ENCODE measurements at regions not wholly inside any gene's neighbourhood (a gene's known extent, or its start where the extent isn't known, plus 50 kb on each side); places are given as distances from the start of the nearest gene placed in this dataset.

- DNase-seq (ENCODE audit: low read depth), result no peak
Observed at GRCh38 chr16:51085271-51085670, 65.8 kb downstream of the SALL1 start.

DNA sequence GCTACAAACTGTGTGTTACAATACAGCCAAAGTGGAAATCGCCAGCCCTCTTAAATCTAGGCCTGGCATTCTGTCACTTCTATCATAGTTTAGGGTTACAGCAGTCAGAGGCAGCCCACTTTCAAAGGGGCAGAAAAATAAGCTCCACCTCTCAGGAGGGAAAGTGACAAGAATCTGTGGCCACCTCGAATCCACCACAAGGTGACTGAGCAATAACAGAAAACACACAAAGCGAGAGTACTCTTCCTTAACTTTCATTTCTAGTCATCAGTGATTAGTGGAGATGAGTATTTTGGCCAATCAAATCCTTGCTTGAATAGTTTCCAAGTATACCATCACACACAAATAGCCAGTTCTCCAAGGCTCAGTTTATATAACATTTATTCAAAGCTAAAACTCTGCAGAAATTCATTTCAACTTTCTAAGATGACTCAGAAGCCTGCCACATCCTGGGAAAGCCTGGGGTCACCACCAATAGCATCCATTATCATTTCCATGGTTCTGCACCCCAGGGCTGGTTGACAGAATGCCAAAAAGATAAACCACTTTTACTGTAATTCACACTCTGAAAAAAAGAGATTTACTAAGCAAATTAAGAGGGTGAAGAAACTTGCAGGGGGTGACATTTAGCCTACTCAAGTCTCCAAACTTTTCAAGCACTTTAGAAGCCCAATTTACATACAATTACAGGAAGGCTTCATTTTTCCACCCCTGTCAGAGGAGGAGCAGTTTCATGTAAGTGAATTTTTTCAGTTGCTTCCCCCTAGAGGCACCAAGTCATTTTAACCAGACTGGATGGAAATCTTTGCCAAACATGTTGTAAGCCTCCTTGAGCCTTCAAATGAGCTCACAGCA lies 66.8 kb downstream of the SALL1 start:
- DNase-seq (ENCODE audit: low read depth), result no peak

GRCh38 chr16:51072591-51072990 lies 78.5 kb downstream of the SALL1 start:
- no peak for DNase-seq (ENCODE audit: low read depth)

DNA sequence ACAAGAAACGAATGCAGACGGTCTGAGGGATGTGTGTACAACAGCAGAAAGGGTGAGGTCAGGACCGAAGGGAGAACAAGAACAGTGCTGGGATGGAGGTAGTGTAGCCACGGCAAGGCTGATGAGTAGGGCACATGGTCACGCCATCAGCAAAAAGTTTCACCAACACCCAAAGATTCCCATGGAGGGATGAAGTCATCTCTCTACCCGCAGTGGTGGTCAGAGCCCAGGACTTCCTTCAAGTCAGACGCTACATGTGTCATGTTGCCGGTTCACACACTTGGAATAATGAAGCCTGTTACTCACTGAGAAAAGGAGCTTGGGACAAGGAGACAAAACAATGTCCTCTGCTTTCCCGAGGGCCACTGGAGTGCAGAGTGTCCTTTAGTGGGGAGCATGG lies 79.7 kb downstream of the SALL1 start:
- DNase-seq (ENCODE audit: low read depth), result no peak

- no peak for DNase-seq (ENCODE audit: low read depth)
Observed at GRCh38 chr16:51067352-51067751, 83.7 kb downstream of the SALL1 start.

DNA sequence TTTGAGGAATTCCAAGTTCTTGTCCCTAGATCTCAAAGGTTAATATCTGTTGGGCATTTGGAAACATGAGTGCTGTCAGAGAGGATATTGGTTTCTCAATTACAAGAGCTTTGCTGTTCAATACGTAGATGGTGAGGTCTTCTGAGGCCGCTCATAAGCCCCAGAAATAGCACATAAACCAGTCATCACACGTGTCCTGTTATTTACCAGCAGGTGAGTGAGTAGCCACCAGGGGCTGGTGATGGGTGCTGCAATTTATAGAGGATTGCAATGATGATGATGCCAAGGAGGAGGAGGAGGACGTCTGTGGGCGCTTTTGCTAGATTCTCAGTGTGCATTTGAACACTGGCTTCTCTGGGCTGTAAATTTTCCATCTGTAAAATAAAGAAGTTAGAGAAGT lies 89.0 kb downstream of the SALL1 start:
- DNase-seq (ENCODE audit: low read depth), result no peak

DNA sequence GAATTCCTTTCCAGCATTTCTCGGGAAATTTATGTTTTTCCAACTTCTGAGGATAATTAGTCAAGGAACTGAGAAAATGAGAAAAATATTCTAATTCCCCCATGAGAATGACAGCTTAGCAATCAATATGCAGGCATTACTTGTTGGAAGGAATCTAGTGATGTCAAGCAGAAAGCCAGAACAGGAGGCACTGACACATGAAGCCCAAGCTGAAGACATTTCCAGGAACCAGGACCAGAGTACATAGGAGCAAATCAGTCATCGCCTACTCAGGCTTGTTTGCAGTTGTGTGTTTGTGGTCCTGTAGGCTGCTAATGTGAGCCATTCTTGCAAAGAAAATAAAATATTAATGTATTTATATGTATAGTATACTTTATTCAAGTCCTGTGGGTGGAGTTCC lies 89.7 kb downstream of the SALL1 start:
- DNase-seq (ENCODE audit: low read depth), result no peak

DNA sequence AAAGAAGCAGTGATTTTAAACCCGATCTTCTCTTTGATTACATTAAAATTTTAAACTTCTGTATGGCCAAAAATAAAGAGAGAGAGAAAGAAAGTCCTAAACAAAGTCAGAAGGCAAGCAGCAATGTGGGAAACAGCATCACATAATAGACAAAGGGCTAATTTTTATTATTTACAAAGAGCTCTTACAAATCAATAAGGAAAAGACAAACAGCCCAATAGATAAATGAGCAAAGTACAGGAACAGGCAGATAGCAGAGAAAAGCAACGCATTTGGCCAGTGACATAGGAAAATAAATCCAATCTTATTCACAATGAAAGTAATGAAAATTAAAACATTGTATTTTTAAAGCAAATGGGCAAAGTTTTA lies 93.1 kb downstream of the SALL1 start:
- DNase-seq (ENCODE audit: low read depth), result no peak

DNA sequence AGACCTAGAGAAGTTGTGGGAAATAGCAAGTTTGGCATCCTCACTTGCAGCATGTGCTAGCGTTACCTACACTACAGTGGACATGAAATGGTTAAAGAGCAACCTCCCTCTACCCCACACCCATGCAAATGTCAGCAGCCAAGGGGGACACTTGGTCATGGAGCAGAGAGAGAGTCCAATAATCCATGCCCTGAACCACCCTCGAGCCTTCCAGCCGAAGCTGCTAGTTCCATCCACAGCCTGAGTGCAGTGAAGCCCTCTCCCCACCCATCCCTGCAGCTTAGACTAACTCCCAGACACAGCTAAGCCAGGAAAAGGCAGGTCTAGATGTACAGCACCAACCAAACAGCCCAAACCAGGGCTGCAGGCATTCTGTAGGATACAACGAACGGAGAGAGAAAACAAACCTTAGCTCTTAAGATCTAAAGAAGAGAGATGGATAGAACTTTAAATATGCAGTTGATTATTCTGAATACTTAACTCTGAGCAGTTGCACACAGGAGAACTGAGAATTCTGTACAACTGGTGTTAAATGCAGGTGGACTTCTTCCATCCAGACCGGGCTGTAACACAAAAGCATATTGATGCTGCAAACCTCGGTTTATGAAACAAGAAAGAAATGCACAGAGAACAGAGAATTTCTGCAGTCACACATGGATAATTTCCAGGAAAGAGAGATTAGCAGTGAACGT lies 93.8 kb downstream of the SALL1 start:
- no peak for DNase-seq (ENCODE audit: low read depth)

DNA sequence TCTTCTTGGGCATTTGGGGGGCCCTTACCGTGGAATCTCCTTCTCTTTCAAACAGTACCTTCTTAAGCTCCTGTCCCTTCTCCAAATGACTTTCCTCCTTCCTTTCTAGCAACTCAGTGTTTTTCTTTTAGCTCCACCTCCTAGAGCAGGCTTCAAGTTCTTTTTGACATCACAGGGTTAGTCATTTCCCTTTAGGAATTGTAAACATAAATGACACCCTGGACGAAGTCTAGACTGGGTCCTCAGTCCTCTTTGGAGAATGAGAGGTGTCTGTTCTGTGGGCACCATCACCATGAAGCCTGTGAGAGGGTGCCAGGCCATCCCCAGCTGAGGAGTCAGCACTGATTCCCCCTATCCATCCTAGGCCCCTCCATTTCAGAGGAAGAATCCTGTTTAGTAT lies 94.7 kb downstream of the SALL1 start:
- no peak for DNase-seq (ENCODE audit: low read depth)

DNA sequence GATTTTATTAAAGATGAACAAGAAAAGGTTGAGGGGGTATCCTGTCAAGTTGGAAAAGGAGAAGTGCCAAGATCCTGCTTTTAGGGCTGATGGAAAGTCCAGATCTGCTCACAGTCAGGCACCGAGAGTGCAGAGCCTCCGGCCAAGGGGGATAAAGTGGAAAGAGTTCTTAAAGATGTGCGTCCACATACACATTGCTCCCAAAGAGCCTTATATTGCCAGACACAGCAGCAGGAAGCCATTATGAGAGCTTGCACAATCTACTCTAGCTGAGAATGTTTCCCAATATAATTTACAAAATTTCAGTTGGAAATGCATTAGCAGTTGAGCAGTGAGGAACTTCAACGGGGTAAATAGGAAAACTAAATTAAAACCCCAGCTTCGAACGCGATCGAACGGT lies 95.6 kb downstream of the SALL1 start:
- DNase-seq (ENCODE audit: low read depth), result no peak

GRCh38 chr16:51053775-51054174 lies 97.3 kb downstream of the SALL1 start:
- no peak for DNase-seq (ENCODE audit: low read depth)

DNA sequence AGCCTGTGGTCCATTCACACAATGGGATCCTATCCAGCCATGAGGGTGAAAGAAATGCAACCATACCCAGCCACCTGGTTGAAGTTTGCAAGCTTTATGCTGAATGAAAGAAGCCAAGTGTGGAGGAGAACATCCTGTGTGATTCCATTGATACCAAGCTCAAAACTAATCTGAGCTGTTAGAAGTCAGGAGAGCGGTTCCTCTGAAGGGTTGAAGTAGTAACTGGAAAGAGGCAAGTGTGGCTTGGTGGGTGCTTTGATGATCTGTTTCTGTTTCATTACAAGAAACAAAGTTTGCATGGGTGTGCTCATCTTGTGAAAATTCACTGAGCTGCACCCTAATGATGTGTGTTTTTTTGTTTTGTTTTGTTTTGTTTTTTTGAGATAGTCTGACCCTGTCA lies 99.4 kb downstream of the SALL1 start:
- DNase-seq (ENCODE audit: low read depth), result no peak

- no peak for DNase-seq (ENCODE audit: low read depth)
Observed at GRCh38 chr16:51050377-51050706, 100.7 kb downstream of the SALL1 start.

DNA sequence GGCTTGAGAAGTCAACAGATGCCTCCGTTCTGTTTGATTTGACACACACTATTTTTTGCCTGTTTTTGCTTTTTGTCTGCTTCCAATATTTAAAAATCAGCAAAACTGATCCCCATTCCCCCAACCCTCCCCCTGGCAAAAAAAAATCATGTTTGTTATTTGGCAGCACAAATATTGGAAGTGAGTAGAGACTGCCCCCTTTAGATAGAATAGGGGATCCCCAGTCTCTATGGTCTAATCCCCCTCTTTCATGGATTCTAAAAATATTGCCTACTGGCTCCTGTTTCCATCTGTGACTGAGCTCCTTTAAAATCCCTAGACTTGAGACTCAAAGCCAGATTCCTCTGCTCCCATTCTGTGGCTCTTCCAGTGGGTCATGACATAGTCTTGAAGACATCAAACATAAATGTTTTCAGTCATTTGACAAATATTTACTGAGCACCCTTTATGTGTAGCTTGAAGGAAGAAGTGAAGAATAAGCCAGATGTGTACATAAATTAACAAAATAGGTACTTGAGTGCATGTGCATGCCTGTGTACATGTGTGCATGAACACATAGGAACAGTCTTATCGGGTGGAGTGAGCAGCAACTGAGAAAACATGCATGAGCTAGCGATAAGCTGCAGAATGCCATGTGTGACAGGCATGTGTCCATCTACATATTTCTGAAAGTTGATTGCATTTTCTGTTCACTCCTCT lies 101.2 kb downstream of the SALL1 start:
- no peak for DNase-seq (ENCODE audit: low read depth)

DNA sequence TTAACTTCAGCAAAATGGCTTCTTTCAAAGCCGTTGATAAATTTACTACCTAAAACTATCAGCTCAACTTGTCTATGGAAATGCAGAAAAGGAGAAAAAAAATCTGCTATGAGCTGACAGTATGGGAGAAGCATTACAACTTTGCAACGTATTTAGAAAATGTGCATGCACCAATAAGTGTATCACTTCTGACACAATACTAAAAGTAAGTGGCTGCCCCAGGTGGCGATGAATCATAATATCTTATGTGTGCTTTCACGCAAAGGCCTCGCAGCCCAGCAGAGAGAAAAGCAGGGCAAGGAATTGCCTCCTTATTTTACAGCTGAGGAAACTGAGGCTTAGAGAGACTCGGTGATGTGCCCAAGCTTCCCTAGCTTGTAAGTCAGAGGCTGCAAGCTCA lies 101.8 kb downstream of the SALL1 start:
- DNase-seq (ENCODE audit: low read depth), result no peak

DNA sequence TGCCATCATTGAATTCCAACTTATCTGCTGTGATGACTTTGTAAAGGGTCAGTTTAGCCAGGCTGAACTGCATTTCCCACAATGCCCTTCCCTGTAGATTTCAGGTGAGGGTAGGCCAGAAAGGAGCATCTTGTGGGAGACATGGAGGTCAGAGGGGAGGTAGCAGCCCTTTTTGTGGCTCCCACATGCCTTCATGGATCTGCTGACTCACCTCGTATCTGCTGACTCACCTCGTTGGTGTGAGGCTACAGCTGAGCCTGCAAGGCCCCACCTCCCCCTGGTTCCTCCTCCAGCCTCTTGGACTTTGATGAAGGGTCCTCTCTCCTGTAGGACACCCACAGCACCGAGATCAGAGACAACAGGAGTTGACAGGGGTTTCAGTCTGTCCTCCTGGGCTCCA lies 102.5 kb downstream of the SALL1 start:
- DNase-seq (ENCODE audit: low read depth), result no peak

DNA sequence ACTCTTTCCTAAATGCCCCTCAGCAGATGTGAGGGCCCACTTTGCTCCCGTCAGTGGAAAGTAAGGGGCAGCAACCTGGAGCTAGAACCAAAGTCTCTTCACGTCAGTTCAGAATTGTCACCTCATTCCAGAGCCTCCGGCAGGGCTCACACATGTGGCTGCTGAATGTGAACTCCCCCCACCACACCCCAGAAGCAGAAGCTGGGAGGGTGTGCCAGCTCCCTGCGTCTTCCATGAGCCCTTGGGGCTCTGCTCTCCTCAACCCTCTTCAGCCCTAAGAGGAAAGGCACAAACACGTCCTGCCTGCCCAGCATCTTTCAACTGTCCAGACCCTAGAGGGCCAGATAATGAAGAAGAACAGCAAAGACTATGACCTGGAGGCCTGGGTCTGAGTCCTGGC lies 105.3 kb downstream of the SALL1 start:
- no peak for DNase-seq (ENCODE audit: low read depth)

DNA sequence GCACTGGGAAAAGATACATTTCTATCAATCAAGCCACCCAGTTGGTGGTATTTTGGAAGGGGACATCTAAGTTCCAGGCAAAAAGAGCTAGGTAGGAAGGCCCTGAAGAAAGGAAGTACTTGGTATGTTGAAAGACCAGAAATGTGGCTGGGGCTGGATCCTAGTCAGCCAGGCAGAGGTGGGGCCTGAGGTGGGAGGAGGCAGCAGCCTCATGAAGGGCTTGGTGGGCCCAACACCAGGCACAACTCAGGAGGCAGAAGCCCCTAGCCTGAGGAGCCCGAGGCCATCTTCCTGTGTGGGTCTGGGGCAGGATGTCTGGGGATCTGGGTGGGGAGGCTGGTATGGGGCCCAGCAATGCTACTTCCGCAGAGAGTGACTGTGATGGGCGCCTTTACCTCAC lies 105.9 kb downstream of the SALL1 start:
- DNase-seq (ENCODE audit: low read depth), result no peak

GRCh38 chr16:51041546-51041945 lies 109.5 kb downstream of the SALL1 start:
- DNase-seq (ENCODE audit: low read depth), result no peak

DNA sequence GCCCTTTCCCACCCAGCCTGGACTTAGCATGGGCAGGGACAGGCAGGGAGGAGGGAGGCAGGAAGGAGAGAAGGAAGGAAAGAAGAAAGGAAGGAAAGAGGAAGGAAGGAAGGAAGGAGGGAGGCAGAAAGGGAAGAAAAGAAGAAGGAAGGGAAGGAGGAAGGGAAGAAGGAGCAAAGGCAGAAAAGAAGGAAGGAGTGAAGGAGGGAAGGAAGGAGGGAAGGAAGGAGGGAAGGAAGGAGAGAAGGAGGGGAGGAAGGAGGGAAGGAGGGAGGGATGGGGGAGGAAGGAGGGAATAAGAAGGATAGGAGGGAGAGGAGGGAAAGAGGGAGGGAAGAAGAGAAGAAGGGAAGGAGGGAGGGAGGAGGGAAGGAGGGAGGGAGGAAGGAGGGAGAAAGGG lies 110.4 kb downstream of the SALL1 start:
- DNase-seq (ENCODE audit: low read depth), result no peak

- no peak for DNase-seq (ENCODE audit: low read depth)
Observed at GRCh38 chr16:51039638-51040331, 111.3 kb downstream of the SALL1 start.

DNA sequence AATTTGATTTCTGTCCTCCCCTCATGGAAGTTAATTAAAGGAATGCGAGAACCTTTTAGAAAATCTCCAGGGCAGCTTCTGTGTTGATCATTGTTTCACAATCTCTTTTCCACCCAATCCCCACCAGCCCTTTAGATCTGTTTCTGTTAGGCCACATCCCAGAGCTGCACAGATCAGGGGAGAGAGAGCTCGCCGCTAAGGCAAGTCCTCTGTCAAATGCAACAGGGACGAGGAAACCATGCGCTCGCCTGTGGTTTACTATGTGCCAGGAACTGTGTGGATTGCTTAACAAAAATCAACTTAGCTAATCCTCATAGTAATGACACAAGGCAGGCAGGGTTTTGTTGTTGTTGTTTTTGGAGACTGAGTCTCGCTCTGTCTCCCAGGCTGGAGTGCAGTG lies 115.4 kb downstream of the SALL1 start:
- DNase-seq (ENCODE audit: low read depth), result no peak
